BE2C (cell line): ENCODE measurements at regions not wholly inside any gene's neighbourhood (a gene's known extent, or its start where the extent isn't known, plus 50 kb on each side); places are given as distances from the start of the nearest gene placed in this dataset.
A peak's percentile ranks its signal among the peaks of the same experiment; 100 is the strongest.

ENCODE experiments used
- DNase-seq: peaks from one replicate; pipeline ENCODE4 v3.0.0-alpha.2; 2020
- H3K27me3 ChIP-seq: fragments of 250-450 bp; sonication (Bioruptor Pico); 2 replicates; pipeline ENCODE4 v1.5.1; 2020; ENCODE audit warnings: mild to moderate bottlenecking
- H3K36me3 ChIP-seq: fragments of 250-450 bp; sonication (Bioruptor Pico); 2 replicates; pipeline ENCODE4 v1.5.1; 2020; ENCODE audit warnings: mild to moderate bottlenecking
- H3K4me1 ChIP-seq: fragments of 250-450 bp; sonication (Bioruptor Pico); 2 replicates; pipeline ENCODE4 v1.5.1; 2020
- H3K4me3 ChIP-seq: 2 replicates; pipeline ENCODE4 v1.5.1; 2011; ENCODE audit warnings: low read depth, low read length
- H3K9me3 ChIP-seq: fragments of 250-450 bp; sonication (Bioruptor Pico); 2 replicates; pipeline ENCODE4 v1.5.1; 2020
- CTCF ChIP-seq: IDR thresholded peaks from 2 replicates; pipeline ENCODE4 v1.5.1; 2012; ENCODE audit warnings: mild to moderate bottlenecking, low read depth, low read length

GRCh38 chr12:86860776-86861175 is 604.6 kb upstream of the MGAT4C start:
- no peaks in the 10 kb centered on the region for H3K27me3 ChIP-seq
- DNase-seq, result no peak
- H3K36me3 ChIP-seq, result no peaks in the 10 kb centered on the region
- no peaks in the 10 kb centered on the region for H3K4me1 ChIP-seq
- H3K9me3 ChIP-seq, result no peaks in the 10 kb centered on the region
- no peak for TF ChIP-seq CTCF
- H3K4me3 ChIP-seq, result no peak overlapping the region

- Histone ChIP-seq H3K27me3 (no peaks in the 10 kb centered on the region), H3K4me3 (no peak overlapping the region), H3K36me3 (no peaks in the 10 kb centered on the region), H3K9me3 (no peaks in the 10 kb centered on the region), H3K4me1 (no peaks in the 10 kb centered on the region; the same call in 1 of the 2 replicates)
- DNase-seq, result no peak
- TF ChIP-seq CTCF, result no peak
Measured at GRCh38 chr12:86852451-86852850, 596.3 kb upstream of the MGAT4C start.

- peak; percentile 31 for TF ChIP-seq CTCF
- Histone ChIP-seq H3K4me3 (peak overlapping the region; percentile 41), H3K27me3 (no peaks in the 10 kb centered on the region), H3K9me3 (no peaks in the 10 kb centered on the region), H3K36me3 (no peaks in the 10 kb centered on the region), H3K4me1 (peaks cover 6% of the 10 kb centered on the region)
- DNase-seq, result peak; percentile 21
Measured at GRCh38 chr12:86838711-86839110, 582.5 kb upstream of the MGAT4C start.

- Histone ChIP-seq H3K4me3 (peak overlapping the region; percentile 41), H3K4me1 (peaks cover 6% of the 10 kb centered on the region), H3K27me3 (no peaks in the 10 kb centered on the region), H3K36me3 (no peaks in the 10 kb centered on the region), H3K9me3 (no peaks in the 10 kb centered on the region)
- DNase-seq, result no peak
- TF ChIP-seq CTCF, result no peak
Measured at GRCh38 chr12:86838260-86838659, 582.1 kb upstream of the MGAT4C start.

GRCh38 chr12:86837246-86837645 is 581.1 kb upstream of the MGAT4C start:
- TF ChIP-seq CTCF, result no peak
- no peak for DNase-seq
- peaks cover 6% of the 10 kb centered on the region for H3K4me1 ChIP-seq
- no peaks in the 10 kb centered on the region for H3K36me3 ChIP-seq
- no peaks in the 10 kb centered on the region for H3K27me3 ChIP-seq
- H3K9me3 ChIP-seq, result no peaks in the 10 kb centered on the region
- H3K4me3 ChIP-seq, result no peak overlapping the region

- TF ChIP-seq CTCF, result no peak
- H3K27me3 ChIP-seq, result no peaks in the 10 kb centered on the region
- no peak overlapping the region for H3K4me3 ChIP-seq
- H3K9me3 ChIP-seq, result no peaks in the 10 kb centered on the region
- H3K4me1 ChIP-seq, result peaks cover 6% of the 10 kb centered on the region
- DNase-seq, result no peak
- H3K36me3 ChIP-seq, result no peaks in the 10 kb centered on the region
Measured at GRCh38 chr12:86834217-86834616, 578.0 kb upstream of the MGAT4C start.
